Prostate gland (tissue), 2 donors: ENCODE measurements at regions not wholly inside any gene's neighbourhood (a gene's known extent, or its start where the extent isn't known, plus 50 kb on each side); places are given as distances from the start of the nearest gene placed in this dataset.

Experiments
- POLR2A ChIP-seq: fragments of 450-650 bp; IDR thresholded peaks from one replicate; pipeline ENCODE4 v1.6.1; 2016; ENCODE audit warnings: antibody characterized with exemption, mild to moderate bottlenecking
- TF ChIP-seq, protein P1 (sequence below), 4 experiments: fragments of 200-600 bp in 2 of 4; fragments of 450-650 bp in 2 of 4; sonication (generic) in 2 of 4; IDR thresholded peaks; 1 replicate in 3 of 4; 2 replicates in 1 of 4; pipeline ENCODE4 v1.5.1; 2016 to 2019; ENCODE audit warnings: antibody characterized with exemption in 4 of 4, mild to moderate bottlenecking in 2 of 4, moderate library complexity in 2 of 4

DNA sequence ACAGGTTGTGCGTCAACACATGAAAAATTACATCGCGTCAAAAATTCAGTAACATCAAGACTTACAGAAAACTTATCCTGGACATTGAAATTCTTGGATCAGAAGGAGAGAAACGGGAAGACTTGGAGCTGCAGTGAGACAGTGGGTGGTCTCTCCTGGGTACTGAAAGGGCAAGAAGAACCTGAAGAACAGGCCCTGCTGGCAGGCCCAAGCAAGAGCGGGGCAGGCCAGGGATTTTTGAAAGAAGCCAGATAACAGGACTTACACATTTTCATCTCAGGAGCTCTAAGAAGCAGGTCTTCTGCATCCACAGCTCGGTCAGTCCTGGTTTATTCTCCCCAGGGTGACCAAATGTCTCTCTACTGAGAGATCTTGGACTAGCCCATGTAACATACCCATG, 466.5 kb upstream of the SOX5 start:
- TF ChIP-seq, protein P1, sequence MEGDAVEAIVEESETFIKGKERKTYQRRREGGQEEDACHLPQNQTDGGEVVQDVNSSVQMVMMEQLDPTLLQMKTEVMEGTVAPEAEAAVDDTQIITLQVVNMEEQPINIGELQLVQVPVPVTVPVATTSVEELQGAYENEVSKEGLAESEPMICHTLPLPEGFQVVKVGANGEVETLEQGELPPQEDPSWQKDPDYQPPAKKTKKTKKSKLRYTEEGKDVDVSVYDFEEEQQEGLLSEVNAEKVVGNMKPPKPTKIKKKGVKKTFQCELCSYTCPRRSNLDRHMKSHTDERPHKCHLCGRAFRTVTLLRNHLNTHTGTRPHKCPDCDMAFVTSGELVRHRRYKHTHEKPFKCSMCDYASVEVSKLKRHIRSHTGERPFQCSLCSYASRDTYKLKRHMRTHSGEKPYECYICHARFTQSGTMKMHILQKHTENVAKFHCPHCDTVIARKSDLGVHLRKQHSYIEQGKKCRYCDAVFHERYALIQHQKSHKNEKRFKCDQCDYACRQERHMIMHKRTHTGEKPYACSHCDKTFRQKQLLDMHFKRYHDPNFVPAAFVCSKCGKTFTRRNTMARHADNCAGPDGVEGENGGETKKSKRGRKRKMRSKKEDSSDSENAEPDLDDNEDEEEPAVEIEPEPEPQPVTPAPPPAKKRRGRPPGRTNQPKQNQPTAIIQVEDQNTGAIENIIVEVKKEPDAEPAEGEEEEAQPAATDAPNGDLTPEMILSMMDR (IDR thresholded peaks at IDR 0.05) = no peak
- TF ChIP-seq POLR2A = no peak
